ENCODE measurements at regions not wholly inside any gene's neighbourhood (a gene's known extent, or its start where the extent isn't known, plus 50 kb on each side); places are given as distances from the start of the nearest gene placed in this dataset.
"Not testable (repeated sequence)": the region's sequence is repeated elsewhere in the genome, so short reads cannot be mapped to it uniquely, and the experiment has no call there.

DNA sequence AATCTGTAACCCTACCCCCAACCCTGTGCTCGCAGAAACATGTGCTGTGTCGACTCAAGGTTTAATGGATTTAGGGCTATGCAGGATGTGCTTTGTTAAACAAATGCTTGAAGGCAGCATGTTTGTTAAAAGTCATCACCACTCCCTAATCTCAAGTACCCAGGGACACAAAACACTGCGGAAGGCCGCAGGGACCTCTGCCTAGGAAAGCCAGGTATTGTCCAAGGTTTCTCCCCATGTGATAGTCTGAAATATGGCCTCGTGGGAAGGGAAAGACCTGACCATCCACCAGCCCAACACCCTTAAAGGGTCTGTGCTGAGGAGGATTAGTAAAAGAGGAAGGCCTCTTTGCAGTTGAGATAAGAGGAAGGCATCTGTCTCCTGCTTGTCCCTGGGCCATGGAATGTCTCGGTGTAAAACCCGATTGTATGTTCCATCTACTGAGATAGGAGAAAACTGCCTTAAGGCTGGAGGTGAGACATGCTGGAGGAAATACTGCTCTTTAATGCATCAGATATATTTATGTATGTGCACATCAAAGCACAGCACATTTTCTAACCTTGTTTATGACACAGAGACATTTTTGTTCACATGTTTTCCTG is 94.4 kb downstream of the LSM3 start:
- DNase-seq (ENCODE audit: low read depth) = not testable (repeated sequence)

DNA sequence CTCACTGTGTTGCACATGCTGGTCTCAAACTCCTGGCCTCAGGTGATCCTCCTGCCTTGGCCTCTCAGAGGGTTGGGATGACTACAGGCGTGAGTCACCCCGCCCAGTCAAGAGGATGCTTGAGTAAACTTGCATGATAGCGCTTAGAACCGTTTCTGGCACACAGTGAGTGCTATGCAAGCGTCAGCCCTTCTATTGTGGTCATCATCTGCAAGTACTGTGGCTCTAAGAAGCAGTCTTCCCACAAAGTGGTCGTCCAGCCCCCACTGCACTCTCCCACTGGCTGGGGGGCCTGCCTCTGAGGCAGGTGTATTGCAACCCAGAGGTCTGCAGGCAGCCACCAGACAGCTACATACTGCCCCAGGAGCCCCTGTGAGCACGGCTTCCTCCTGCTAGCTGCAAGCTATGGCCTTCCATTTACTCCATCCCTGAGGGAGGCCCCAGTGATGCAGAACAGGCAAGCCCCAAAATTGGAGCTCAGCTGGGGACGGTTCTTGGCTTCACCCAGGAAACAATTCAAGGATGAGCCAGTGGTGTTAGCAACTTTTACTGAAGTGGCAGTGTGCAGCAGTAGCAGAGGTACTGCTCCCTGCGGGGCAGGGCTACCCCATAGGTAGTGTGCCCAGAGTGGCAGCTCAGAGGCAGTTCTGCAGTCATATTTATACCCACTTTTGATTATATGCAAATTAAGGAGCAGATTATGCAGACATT is 95.4 kb downstream of the LSM3 start:
- no peak for DNase-seq (ENCODE audit: low read depth)

- no peak for DNase-seq (ENCODE audit: low read depth)
Observed at GRCh38 chr3:14274612-14274936, 96.0 kb downstream of the LSM3 start.

- DNase-seq (ENCODE audit: low read depth) = no peak
Observed at GRCh38 chr3:14274999-14275961, 96.7 kb downstream of the LSM3 start.

- DNase-seq (ENCODE audit: low read depth) = no peak
Observed at GRCh38 chr3:14275962-14276909, 97.6 kb downstream of the LSM3 start.

DNA sequence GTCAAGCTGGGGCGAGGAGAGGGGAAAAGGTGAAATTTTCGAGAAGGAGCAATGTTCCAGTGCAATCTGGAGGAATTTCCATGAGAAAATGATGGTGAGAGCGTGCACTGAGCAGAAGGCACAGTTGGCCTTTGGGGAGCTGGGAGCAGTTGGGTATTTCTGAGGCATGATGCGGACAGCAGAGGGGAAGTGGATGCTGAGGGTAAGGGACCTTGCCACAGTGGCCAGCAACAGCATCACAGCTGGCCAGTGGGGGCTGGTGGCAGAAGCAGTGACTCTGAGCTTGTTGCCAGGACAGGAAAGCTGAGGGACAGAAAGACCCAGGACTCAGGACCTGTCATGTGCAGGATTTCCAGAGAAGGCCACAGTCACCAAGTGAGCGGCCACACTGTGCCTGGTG is 98.9 kb downstream of the LSM3 start:
- DNase-seq (ENCODE audit: low read depth) = no peak

GRCh38 chr3:14278265-14278798 is 99.7 kb downstream of the LSM3 start:
- DNase-seq (ENCODE audit: low read depth) = no peak

GRCh38 chr3:14278799-14279625 is 100.4 kb downstream of the LSM3 start:
- DNase-seq (ENCODE audit: low read depth) = no peak

DNA sequence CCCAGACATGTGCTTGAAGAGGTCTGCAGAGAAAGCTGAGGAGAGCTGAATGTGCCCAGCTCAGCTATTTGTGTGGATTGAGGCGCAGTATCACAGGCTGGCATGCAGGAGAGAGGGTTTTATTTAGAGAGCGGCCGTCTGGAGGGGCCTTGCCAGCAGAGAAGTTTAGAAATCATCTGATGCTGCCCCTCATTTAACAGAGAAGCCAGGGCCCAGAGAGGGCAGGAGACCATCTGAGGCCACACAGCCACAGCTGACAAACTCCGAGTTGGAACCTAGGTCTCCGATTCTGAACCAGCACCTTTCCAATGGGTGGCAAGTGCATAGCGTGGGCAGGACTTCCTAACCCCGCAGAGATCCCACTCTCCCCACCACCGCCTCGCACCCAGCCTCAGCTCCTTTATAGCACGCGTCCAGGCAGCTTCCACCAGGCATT is 101.0 kb downstream of the LSM3 start:
- no peak for DNase-seq (ENCODE audit: low read depth)

GRCh38 chr3:14280326-14280725 is 101.7 kb downstream of the LSM3 start:
- no peak for DNase-seq (ENCODE audit: low read depth)

- DNase-seq (ENCODE audit: low read depth) = no peak
Observed at GRCh38 chr3:14281053-14281452, 102.4 kb downstream of the LSM3 start.

GRCh38 chr3:14282001-14282705 is 103.5 kb downstream of the LSM3 start:
- no peak for DNase-seq (ENCODE audit: low read depth)

DNA sequence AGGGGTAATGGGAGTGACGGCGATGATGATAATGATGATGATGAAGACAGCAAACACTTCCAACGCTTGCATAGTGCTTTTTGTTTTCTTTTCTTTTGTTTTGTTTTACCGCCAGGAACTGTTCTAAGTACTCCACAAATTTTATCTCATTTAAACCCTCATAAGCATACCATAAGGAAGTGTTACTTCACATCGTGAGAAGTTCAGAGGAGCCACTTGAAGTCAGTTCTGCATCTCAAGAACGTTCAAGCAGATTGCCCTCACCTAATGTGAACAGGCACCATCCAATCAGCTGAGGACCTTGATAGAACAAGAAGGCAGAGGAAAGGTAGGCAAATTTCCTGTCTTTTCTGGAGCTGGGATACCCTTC is 104.1 kb downstream of the LSM3 start:
- DNase-seq (ENCODE audit: low read depth) = no peak

GRCh38 chr3:14283092-14283812 is 104.6 kb downstream of the LSM3 start:
- DNase-seq (ENCODE audit: low read depth) = no peak

GRCh38 chr3:14283813-14284438 is 105.3 kb downstream of the LSM3 start:
- no peak for DNase-seq (ENCODE audit: low read depth)

DNA sequence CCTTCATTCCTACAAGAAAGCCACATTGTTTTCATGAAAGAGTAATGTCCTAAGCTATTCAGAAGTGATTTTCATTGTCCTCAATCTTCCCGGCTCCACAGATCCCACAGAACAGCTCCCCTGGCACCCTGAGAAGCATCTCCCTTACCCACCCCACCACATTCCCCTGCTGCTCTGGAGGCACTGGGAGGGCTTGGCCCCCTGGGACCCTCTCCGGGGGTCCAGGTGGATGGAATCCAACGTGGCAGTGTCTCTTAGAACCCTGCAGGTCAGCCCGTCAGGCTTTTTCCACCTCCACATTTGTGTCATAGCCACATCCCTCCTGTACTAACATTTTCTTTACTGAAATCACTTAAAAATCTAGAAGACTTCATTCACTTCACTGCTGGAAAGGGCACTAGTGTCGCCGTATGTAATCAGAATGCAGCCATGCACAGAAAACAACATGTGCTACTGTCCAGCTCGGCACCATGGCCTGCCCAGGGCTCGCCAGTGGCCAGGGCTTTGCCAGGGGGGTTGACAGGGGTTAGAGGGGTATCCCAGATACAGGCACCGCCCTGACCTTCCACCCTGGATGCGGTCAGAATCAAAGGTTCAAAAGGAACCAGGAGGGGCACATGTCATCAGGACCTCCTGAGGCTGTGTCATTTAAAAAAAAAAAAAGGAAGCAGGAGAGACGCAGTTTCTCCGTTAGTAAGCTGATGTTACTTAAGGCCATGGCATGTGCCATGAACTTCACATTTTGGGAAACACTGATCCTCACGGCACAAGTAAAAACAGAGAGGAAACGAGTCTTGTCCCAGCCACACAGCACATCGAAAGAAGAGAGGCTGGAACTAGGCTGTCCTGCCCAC is 106.3 kb downstream of the LSM3 start:
- DNase-seq (ENCODE audit: low read depth) = no peak

- no peak for DNase-seq (ENCODE audit: low read depth)
Observed at GRCh38 chr3:14285548-14285925, 106.9 kb downstream of the LSM3 start.

Data from HS-27A (cell line).